Parathyroid adenoma (tissue), 2 donors: ENCODE measurements at regions not wholly inside any gene's neighbourhood (a gene's known extent, or its start where the extent isn't known, plus 50 kb on each side); places are given as distances from the start of the nearest gene placed in this dataset.
"Not testable (repeated sequence)": the region's sequence is repeated elsewhere in the genome, so short reads cannot be mapped to it uniquely, and the experiment has no call there.

Experiments
- H2AFZ ChIP-seq: fragments of 300-600 bp; sonication (generic); one replicate; pipeline ENCODE4 v1.7.0; 2017; ENCODE audit warnings: antibody characterized with exemption, mild to moderate bottlenecking
- H3K27ac ChIP-seq: fragments of 300-600 bp; sonication (generic); one replicate; pipeline ENCODE4 v1.7.0; 2017
- H3K27me3 ChIP-seq: fragments of 300-600 bp; sonication (generic); one replicate; pipeline ENCODE4 v1.7.0; 2017; ENCODE audit warnings: low read length; ENCODE audit not compliant: control insufficient read depth, insufficient read depth
- H3K36me3 ChIP-seq: fragments of 300-600 bp; sonication (generic); one replicate; pipeline ENCODE4 v1.7.0; 2017; ENCODE audit warnings: low read length; ENCODE audit not compliant: control insufficient read depth, insufficient read depth
- H3K4me1 ChIP-seq: fragments of 300-600 bp; sonication (generic); one replicate; pipeline ENCODE4 v1.7.0; 2017; ENCODE audit warnings: control low read depth
- H3K4me2 ChIP-seq: fragments of 300-600 bp; sonication (generic); one replicate; pipeline ENCODE4 v1.7.0; 2017; ENCODE audit warnings: low read length
- H3K4me3 ChIP-seq: fragments of 300-600 bp; sonication (generic); one replicate; pipeline ENCODE4 v1.7.0; 2017; ENCODE audit warnings: low read depth, low read length
- H3K79me2 ChIP-seq: fragments of 300-600 bp; sonication (generic); one replicate; pipeline ENCODE4 v1.7.0; 2017; ENCODE audit warnings: control low read depth
- H3K9ac ChIP-seq: fragments of 300-600 bp; sonication (generic); one replicate; pipeline ENCODE4 v1.7.0; 2017; ENCODE audit warnings: mild to moderate bottlenecking
- H3K9me3 ChIP-seq: fragments of 300-600 bp; sonication (generic); one replicate; pipeline ENCODE4 v1.7.0; 2017; ENCODE audit warnings: low read length; ENCODE audit not compliant: control insufficient read depth
- TF ChIP-seq, protein P1 (sequence below): fragments of 300-600 bp; sonication (generic); IDR thresholded peaks from one replicate; pipeline ENCODE4 v1.7.0; 2017; ENCODE audit warnings: antibody characterized with exemption, mild to moderate bottlenecking
- donor health status: primary hyperparathyroidism.

DNA sequence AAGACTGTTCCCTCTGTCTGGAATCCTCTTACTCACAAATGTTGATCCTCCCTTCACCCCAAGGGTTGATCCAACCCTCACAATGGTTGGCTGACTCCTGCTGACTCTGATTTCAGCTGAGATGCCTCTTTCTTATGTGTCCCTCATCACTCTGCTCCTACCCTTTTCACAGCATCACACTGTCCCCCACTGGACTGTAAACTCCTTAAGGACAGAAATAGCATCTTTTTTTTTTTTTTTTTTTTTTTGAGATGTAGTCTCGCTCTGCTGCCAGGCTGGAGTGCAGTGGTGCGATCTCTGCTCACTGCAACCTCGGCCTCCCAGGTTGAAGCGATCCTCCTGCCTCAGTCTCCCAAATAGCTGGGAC, 97.9 kb upstream of the SYT6 start:
- no peaks in the 10 kb centered on the region for H3K79me2 ChIP-seq
- no peaks in the 10 kb centered on the region for H3K4me1 ChIP-seq
- H3K9ac ChIP-seq, result no peak overlapping the region
- no peak overlapping the region for H3K4me3 ChIP-seq
- H3K27ac ChIP-seq, result no peak overlapping the region
- H3K4me2 ChIP-seq, result no peak overlapping the region
- no peaks in the 10 kb centered on the region for H3K27me3 ChIP-seq
- TF ChIP-seq, protein P1, sequence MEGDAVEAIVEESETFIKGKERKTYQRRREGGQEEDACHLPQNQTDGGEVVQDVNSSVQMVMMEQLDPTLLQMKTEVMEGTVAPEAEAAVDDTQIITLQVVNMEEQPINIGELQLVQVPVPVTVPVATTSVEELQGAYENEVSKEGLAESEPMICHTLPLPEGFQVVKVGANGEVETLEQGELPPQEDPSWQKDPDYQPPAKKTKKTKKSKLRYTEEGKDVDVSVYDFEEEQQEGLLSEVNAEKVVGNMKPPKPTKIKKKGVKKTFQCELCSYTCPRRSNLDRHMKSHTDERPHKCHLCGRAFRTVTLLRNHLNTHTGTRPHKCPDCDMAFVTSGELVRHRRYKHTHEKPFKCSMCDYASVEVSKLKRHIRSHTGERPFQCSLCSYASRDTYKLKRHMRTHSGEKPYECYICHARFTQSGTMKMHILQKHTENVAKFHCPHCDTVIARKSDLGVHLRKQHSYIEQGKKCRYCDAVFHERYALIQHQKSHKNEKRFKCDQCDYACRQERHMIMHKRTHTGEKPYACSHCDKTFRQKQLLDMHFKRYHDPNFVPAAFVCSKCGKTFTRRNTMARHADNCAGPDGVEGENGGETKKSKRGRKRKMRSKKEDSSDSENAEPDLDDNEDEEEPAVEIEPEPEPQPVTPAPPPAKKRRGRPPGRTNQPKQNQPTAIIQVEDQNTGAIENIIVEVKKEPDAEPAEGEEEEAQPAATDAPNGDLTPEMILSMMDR, result no peak
- no peaks in the 10 kb centered on the region for H3K36me3 ChIP-seq
- no peaks in the 10 kb centered on the region for H3K9me3 ChIP-seq
- no peak overlapping the region for H2AFZ ChIP-seq

DNA sequence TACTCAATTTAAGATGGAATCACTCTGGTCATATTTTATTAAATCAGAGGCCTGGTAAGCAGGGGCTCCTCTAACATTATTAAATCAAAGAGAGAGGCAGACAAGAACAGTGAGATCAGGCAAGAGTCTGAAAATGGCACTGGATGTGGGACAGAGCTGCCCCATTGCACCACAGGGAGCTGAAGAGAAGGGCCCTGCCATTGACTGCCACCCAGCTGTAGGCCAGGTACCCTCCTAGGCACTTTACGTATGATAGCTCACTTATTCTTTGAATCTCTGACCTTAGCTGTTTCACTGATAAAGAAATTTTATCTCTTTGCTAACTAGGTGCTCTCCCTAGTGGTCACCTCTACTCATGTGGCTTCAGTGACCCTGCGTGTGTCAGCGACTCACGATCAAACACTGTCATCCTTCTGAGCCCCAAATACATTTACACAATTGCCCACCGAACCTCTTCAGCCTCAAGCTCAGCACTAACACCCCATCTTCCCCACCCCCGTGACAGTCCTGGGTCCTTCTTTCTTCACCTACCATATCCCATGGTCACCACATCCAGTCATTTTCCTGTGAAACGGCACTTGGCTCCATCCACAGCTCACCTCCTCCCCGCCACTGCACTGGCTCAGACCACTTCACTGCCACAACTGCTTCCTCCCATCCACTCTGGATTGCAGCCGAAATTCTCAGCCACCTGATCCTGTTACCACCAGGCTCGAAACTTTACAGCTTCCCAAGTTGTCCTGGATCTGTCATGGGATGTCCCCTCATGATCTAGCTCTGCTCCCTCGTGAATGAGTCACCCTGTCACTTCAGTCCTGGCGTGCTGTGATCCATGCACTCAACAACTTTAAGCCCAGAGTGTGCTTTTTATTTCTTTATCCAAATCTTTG, 97.3 kb upstream of the SYT6 start:
- H3K27me3 ChIP-seq, result no peaks in the 10 kb centered on the region
- H3K27ac ChIP-seq, result no peak overlapping the region
- no peak overlapping the region for H2AFZ ChIP-seq
- H3K79me2 ChIP-seq, result no peaks in the 10 kb centered on the region
- H3K9me3 ChIP-seq, result no peaks in the 10 kb centered on the region
- no peak overlapping the region for H3K4me3 ChIP-seq
- H3K4me1 ChIP-seq, result no peaks in the 10 kb centered on the region
- no peaks in the 10 kb centered on the region for H3K36me3 ChIP-seq
- TF ChIP-seq, protein P1, result no peak
- no peak overlapping the region for H3K9ac ChIP-seq
- no peak overlapping the region for H3K4me2 ChIP-seq

DNA sequence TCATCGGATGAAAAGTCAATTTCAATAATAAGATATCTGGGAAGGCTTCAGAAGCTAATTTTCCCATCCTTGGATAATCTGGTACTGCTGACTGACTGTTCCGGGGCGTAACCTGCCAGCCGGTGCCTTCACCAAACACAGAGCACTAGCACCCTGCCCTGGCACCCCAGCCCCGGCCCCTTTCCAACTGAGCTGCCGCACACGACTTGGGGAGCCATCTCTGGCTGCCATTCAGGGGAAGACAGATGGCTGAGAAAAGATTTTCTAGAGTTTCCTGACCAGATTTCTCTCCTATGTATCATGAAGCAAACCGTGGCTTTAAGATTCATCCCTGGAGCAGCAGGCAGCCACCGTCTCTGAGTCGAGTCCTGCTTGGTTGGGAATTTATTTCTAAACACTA, 96.0 kb upstream of the SYT6 start:
- H2AFZ ChIP-seq, result no peak overlapping the region
- H3K36me3 ChIP-seq, result no peaks in the 10 kb centered on the region
- no peak overlapping the region for H3K4me2 ChIP-seq
- TF ChIP-seq, protein P1, result no peak
- no peaks in the 10 kb centered on the region for H3K79me2 ChIP-seq
- H3K9ac ChIP-seq, result no peak overlapping the region
- no peaks in the 10 kb centered on the region for H3K9me3 ChIP-seq
- H3K4me1 ChIP-seq, result no peaks in the 10 kb centered on the region
- H3K4me3 ChIP-seq, result no peak overlapping the region
- H3K27ac ChIP-seq, result no peak overlapping the region
- H3K27me3 ChIP-seq, result no peaks in the 10 kb centered on the region

DNA sequence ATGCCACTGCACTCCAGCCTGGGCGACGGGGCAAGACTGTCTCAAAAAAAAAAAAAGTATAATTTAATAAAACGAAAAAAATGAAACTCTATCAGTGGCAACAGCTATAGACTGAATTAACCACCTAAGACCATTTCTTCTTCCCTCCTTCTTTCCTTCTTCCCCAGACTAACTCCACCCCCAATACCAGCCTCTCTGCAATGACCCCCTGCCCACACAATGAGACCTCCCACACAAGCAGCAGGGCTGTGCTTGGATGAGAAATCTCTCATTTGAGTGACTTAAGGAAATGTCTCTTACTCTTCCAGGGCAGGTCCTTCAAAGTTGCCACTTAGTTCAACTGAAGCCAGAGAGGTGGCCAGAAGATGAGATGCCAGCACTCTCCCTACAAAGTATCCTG, 94.5 kb upstream of the SYT6 start:
- Histone ChIP-seq H3K4me2 (no peak overlapping the region), H3K4me1 (no peaks in the 10 kb centered on the region), H3K9me3 (no peaks in the 10 kb centered on the region), H3K27me3 (no peaks in the 10 kb centered on the region), H3K27ac (no peak overlapping the region), H2AFZ (no peak overlapping the region), H3K79me2 (no peaks in the 10 kb centered on the region), H3K4me3 (no peak overlapping the region), H3K9ac (no peak overlapping the region), H3K36me3 (no peaks in the 10 kb centered on the region)
- TF ChIP-seq, protein P1, result no peak

DNA sequence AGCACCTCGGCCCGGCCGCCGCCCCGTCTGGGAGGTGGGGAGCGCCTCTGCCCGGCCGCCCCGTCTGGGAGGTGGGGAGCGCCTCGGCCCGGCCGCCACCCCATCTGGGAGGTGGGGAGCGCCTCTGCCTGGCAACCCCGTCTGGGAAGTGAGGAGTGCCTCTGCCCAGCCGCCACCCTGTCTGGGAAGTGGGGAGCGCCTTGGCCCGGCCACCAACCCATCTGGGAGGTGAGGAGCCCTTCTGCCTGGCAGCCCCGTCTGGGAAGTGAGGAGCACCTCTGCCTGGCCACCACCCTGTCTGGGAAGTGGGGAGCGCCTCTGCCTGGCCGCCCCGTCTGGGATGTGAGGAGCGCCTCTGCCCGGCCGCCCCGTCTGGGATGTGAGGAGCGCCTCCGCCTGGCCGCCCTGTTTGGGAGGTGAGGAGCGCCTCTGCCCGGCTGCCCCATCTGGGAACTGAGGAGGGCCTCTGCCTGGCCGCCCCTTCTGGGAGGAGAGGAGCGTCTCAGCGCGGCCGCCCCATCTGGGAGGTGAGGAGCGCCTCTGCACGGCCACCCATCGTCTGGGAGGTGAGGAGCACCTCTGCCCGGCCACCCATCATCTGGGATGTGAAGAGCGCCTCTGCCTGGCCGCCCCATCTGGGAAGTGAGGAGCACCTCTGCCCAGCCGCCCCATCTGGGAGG, 89.0 kb upstream of the SYT6 start:
- H3K9me3 ChIP-seq, H3K4me1 ChIP-seq, H3K36me3 ChIP-seq, H3K27ac ChIP-seq, H3K9ac ChIP-seq, H3K4me2 ChIP-seq, H3K27me3 ChIP-seq, H3K79me2 ChIP-seq, H3K4me3 ChIP-seq, H2AFZ ChIP-seq: not testable (repeated sequence)
